ENCODE measurements at regions not wholly inside any gene's neighbourhood (a gene's known extent, or its start where the extent isn't known, plus 50 kb on each side); places are given as distances from the start of the nearest gene placed in this dataset.

DNA sequence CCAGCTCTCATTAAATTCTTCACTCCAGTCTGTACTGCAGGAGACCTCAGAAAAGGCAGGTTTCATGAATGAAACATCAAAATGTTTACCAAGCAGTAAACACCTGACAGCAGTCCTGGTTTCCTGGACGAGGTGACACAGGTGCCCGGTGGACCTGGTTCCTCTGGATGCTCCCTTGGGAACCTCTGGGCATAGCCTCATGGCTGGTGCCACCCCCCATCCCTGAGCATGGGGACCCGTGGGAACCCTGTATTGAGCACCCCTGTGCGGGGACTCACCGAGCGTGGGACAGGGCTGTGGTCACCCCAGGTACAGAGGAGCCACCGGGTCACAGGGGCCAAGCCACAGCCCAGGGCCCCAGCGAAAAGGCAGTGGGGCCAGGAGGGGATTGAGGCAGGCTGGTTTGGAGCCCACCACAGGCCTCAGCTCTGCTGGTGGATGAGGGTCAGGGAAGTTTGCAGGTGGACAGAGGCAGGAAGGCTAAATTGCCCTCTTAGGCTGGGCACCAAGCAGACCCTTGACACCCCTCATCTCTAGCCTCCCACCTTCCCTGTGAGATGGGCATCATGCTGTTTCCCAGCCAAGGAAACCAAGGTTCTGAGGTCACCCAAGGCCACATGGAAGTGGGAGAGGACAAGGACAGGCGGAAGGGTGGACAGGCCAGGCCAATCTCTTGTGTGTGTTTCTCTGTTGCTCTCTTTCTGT, 158.4 kb downstream of the PTPRU start:
- no TSS peak for BruUV-seq (replicated peaks)
- Histone ChIP-seq H3K4me3 (ENCODE audit: low read depth, low read length) (no peak overlapping the region), H3K27me3 (replicated peaks; ENCODE audit: control insufficient read depth, insufficient read depth, low read length) (no peaks in the 10 kb centered on the region), H3K4me1 (no peaks in the 10 kb centered on the region), H3K36me3 (ENCODE audit: control insufficient read depth, insufficient read depth, low read length) (no peaks in the 10 kb centered on the region), H3K9me3 (no peaks in the 10 kb centered on the region)
- H3K27ac Mint-ChIP-seq (ENCODE audit: unreplicated experiment) = no peak overlapping the region
- TF ChIP-seq CTCF (IDR thresholded peaks at IDR 0.05; ENCODE audit: insufficient read depth in 1 of 2, low read depth in 1 of 2, low read length in 1 of 2, severe bottlenecking in 1 of 2, unreplicated experiment in 1 of 2) = no peak
- intact Hi-C loops (cut with micrococcal nuclease; ENCODE audit: unreplicated experiment) = no loop called here
- no peak for DNase-seq
- ChIA-PET CTCF (no interaction called here), POLR2A (no interaction called here)
- no peak overlapping the region for H3K4me3 Mint-ChIP-seq (ENCODE audit: unreplicated experiment)
- no peaks in the 10 kb centered on the region for H3K9me3 Mint-ChIP-seq (ENCODE audit: unreplicated experiment)
- H3K4me1 Mint-ChIP-seq (ENCODE audit: low read depth, unreplicated experiment) = no peaks in the 10 kb centered on the region
- H3K27me3 Mint-ChIP-seq (ENCODE audit: insufficient read depth, unreplicated experiment) = no peaks in the 10 kb centered on the region
- no peaks in the 10 kb centered on the region for H3K36me3 Mint-ChIP-seq (ENCODE audit: insufficient read depth, unreplicated experiment)

DNA sequence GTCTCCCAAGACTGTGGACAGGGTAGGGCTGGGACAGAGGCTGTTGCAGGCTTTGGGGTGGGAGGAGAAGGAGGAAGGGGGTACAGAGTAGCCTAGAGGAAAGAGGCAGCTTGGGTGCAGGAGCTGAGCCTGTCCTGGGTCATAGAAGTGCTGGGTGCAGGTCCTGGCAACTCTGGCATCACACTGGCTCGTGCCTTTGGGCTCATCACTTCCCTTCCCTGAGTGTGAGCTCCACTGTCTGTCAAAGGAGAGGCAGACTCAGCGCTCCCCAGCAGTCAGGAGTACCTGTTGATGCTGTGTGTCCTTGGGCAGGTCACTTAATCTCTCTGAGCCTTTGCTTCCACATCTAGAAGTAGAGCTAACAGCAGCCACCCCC, 157.1 kb downstream of the PTPRU start:
- CTCF ChIA-PET = no interaction called here
- Histone ChIP-seq H3K4me3 (ENCODE audit: low read depth, low read length) (no peak overlapping the region), H3K27me3 (replicated peaks; ENCODE audit: control insufficient read depth, insufficient read depth, low read length) (no peaks in the 10 kb centered on the region), H3K4me1 (no peaks in the 10 kb centered on the region), H3K36me3 (ENCODE audit: control insufficient read depth, insufficient read depth, low read length) (no peaks in the 10 kb centered on the region), H3K9me3 (no peaks in the 10 kb centered on the region)
- Mint-ChIP-seq H3K27me3 (ENCODE audit: insufficient read depth, unreplicated experiment) (no peaks in the 10 kb centered on the region), H3K27ac (ENCODE audit: unreplicated experiment) (no peak overlapping the region), H3K4me3 (ENCODE audit: unreplicated experiment) (no peak overlapping the region), H3K9me3 (ENCODE audit: unreplicated experiment) (no peaks in the 10 kb centered on the region), H3K36me3 (ENCODE audit: insufficient read depth, unreplicated experiment) (no peaks in the 10 kb centered on the region), H3K4me1 (ENCODE audit: low read depth, unreplicated experiment) (no peaks in the 10 kb centered on the region)
- no TSS peak for BruUV-seq (replicated peaks)
- DNase-seq = no peak
- POLR2A ChIA-PET = no interaction called here
- no peak for TF ChIP-seq CTCF (IDR thresholded peaks at IDR 0.05; ENCODE audit: insufficient read depth in 1 of 2, low read depth in 1 of 2, low read length in 1 of 2, severe bottlenecking in 1 of 2, unreplicated experiment in 1 of 2)
- intact Hi-C loops (cut with micrococcal nuclease; ENCODE audit: unreplicated experiment) = no loop called here

GRCh38 chr1:29392486-29393450, 156.4 kb downstream of the PTPRU start:
- intact Hi-C loops (cut with micrococcal nuclease; ENCODE audit: unreplicated experiment) = no loop called here
- no peak for TF ChIP-seq CTCF (IDR thresholded peaks at IDR 0.05; ENCODE audit: insufficient read depth in 1 of 2, low read depth in 1 of 2, low read length in 1 of 2, severe bottlenecking in 1 of 2, unreplicated experiment in 1 of 2)
- H3K9me3 ChIP-seq = no peaks in the 10 kb centered on the region
- no peaks in the 10 kb centered on the region for H3K27me3 Mint-ChIP-seq (ENCODE audit: insufficient read depth, unreplicated experiment)
- H3K4me1 Mint-ChIP-seq (ENCODE audit: low read depth, unreplicated experiment) = no peaks in the 10 kb centered on the region
- H3K9me3 Mint-ChIP-seq (ENCODE audit: unreplicated experiment) = no peaks in the 10 kb centered on the region
- ChIA-PET POLR2A (no interaction called here), CTCF (no interaction called here)
- no peak overlapping the region for H3K27ac Mint-ChIP-seq (ENCODE audit: unreplicated experiment)
- H3K36me3 ChIP-seq (ENCODE audit: control insufficient read depth, insufficient read depth, low read length) = no peaks in the 10 kb centered on the region
- no peak for DNase-seq
- no peaks in the 10 kb centered on the region for H3K27me3 ChIP-seq (replicated peaks; ENCODE audit: control insufficient read depth, insufficient read depth, low read length)
- no peak overlapping the region for H3K4me3 Mint-ChIP-seq (ENCODE audit: unreplicated experiment)
- no peaks in the 10 kb centered on the region for H3K4me1 ChIP-seq
- H3K36me3 Mint-ChIP-seq (ENCODE audit: insufficient read depth, unreplicated experiment) = no peaks in the 10 kb centered on the region
- BruUV-seq (replicated peaks) = no TSS peak
- H3K4me3 ChIP-seq (ENCODE audit: low read depth, low read length) = no peak overlapping the region
